Rectal smooth muscle tissue (tissue), 1 donor: ENCODE measurements at regions not wholly inside any gene's neighbourhood (a gene's known extent, or its start where the extent isn't known, plus 50 kb on each side); places are given as distances from the start of the nearest gene placed in this dataset.
"Not testable (repeated sequence)": the region's sequence is repeated elsewhere in the genome, so short reads cannot be mapped to it uniquely, and the experiment has no call there.

Source experiments
- H3K27ac ChIP-seq: one replicate; pipeline ENCODE4 v1.7.0; 2013; ENCODE audit warnings: low read depth, low read length, inconsistent platforms
- H3K27me3 ChIP-seq: one replicate; pipeline ENCODE4 v1.7.0; 2013; ENCODE audit warnings: low read length; ENCODE audit not compliant: control insufficient read depth, insufficient read depth
- H3K36me3 ChIP-seq: one replicate; pipeline ENCODE4 v1.7.0; 2013; ENCODE audit warnings: low read length; ENCODE audit not compliant: control insufficient read depth, insufficient read depth
- H3K4me1 ChIP-seq: one replicate; pipeline ENCODE4 v1.7.0; 2013; ENCODE audit warnings: low read length; ENCODE audit not compliant: control insufficient read depth, insufficient read depth
- H3K4me3 ChIP-seq: one replicate; pipeline ENCODE4 v1.7.0; 2013; ENCODE audit warnings: low read length
- H3K9ac ChIP-seq: one replicate; pipeline ENCODE4 v1.7.0; 2013; ENCODE audit warnings: low read length

DNA sequence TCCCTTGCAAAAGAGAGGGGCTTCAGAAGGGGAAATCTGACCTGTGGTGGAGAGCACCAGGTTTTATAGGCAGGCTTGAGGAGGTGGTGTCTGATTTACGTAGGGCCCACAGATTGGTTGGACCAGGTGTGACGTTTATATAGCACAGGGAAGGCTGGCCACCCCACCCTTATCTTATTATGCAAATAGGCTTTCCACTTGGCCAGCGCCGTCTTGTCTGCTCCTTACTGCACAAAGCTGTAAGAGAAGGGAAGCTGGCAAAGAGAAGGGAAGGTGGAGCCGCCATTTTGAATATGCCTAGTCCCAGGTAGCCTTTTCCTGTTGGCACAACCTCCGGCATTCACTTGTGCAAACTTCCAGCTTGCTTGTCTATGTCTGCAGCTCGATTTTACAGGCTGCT, 221.4 kb downstream of the GATA3 start:
- no peaks in the 10 kb centered on the region for H3K36me3 ChIP-seq
- no peak overlapping the region for H3K4me3 ChIP-seq
- no peaks in the 10 kb centered on the region for H3K27me3 ChIP-seq
- H3K27ac ChIP-seq: no peak overlapping the region
- no peak overlapping the region for H3K9ac ChIP-seq
- no peaks in the 10 kb centered on the region for H3K4me1 ChIP-seq

DNA sequence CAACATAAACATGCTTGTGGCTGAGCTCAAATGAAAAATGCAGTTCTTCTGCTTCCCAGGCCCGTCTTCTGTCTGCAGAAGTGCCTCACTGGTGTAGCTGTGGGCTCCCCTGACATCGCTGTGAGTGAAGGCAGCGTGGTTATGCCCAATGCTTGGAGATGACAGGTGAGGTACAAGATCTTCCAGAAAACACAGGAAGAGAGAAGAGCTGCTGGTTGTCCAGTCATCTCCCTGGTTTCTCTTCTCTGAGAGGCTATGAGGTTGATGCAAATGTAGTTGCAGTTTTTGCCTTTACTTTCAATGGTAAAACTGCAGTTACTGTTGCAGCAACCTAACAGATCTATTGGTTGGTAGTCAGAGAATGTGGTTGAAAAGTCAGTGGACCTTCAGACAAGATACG, 223.6 kb downstream of the GATA3 start:
- Histone ChIP-seq H3K27me3 (no peaks in the 10 kb centered on the region), H3K4me1 (no peaks in the 10 kb centered on the region), H3K36me3 (no peaks in the 10 kb centered on the region), H3K4me3 (no peak overlapping the region), H3K27ac (no peak overlapping the region), H3K9ac (no peak overlapping the region)

DNA sequence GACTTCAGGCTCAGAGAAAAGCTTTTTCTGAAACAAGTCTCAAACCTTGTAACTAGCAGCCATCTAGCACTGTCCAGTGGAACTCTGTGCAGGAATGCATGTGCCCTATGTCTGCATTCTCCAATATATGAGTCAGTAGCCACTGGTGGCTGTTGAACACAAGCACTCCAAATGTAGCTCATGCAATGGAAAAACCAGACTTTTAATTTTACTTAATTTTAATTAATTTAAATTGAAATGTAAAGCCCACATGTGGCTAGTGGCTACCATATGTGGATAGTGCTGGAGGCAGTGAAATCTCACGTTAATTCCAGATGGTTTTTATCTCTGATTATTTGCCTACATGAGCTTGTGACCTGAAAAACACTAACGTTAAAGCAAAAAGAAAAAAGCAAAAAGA, 225.1 kb downstream of the GATA3 start:
- Histone ChIP-seq H3K4me1 (no peaks in the 10 kb centered on the region), H3K4me3 (no peak overlapping the region), H3K36me3 (no peaks in the 10 kb centered on the region), H3K27me3 (no peaks in the 10 kb centered on the region), H3K27ac (no peak overlapping the region), H3K9ac (no peak overlapping the region)

GRCh38 chr10:8280946-8281345, 226.5 kb downstream of the GATA3 start:
- no peaks in the 10 kb centered on the region for H3K4me1 ChIP-seq
- H3K27ac ChIP-seq: no peak overlapping the region
- no peaks in the 10 kb centered on the region for H3K36me3 ChIP-seq
- H3K9ac ChIP-seq: no peak overlapping the region
- H3K4me3 ChIP-seq: no peak overlapping the region
- H3K27me3 ChIP-seq: no peaks in the 10 kb centered on the region

GRCh38 chr10:8282340-8282739, 227.9 kb downstream of the GATA3 start:
- Histone ChIP-seq H3K27ac (no peak overlapping the region), H3K4me1 (no peaks in the 10 kb centered on the region), H3K9ac (no peak overlapping the region), H3K27me3 (no peaks in the 10 kb centered on the region), H3K36me3 (no peaks in the 10 kb centered on the region), H3K4me3 (no peak overlapping the region)

DNA sequence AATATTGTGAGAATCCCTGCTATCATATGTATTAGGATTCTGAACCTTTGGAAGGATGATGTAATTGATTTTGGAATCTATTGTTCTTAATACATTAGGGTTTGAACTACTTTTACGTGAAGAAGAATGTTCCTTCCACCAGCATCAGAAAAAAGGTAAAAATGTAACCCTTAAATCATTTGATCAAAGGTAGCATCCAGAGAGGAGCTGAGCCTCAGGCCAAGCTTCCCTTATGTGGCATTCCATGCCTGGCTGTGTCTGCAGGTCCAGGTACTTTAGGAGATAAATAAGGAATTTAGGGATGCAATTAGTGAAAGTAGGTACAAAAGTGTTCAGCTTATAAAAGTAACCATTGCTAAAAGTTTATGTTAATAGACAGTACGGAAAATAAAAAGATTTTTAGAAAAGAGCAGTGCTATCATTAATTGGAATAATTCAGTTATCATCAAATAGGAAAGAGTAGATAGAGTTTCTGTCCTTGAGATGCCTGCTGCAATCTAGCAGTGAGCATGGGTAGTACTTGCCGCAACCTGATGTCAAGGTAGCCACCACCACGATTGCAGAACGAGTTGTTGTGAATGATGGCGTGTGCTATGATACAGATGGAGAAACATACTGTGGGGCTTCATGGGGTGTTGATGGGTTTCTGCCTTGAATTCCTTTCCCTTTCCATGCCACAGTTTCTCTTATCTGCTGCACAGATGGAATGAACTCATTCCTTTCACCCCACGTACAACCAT, 228.8 kb downstream of the GATA3 start:
- no peaks in the 10 kb centered on the region for H3K27me3 ChIP-seq
- H3K4me3 ChIP-seq: no peak overlapping the region
- no peaks in the 10 kb centered on the region for H3K4me1 ChIP-seq
- H3K9ac ChIP-seq: no peak overlapping the region
- no peak overlapping the region for H3K27ac ChIP-seq
- H3K36me3 ChIP-seq: no peaks in the 10 kb centered on the region

DNA sequence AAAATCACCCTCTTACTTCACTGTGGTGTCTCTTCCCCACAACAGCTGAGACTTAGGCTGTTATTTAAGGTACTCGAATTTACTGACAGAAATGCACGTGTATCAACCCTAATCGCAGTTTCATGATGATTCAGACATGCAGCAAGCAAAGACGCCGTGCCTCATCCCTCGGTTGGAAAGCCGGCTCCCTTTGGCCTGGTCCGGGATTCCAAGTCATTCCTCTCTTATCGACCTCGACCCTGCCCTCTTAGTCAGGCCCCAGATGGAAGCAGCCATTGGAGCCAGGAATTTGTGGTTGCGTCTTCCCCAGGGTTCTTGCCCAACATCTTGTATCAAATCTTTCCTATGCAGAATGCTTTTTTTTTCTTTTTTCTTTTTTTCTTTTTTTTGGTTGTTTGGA, 229.5 kb downstream of the GATA3 start:
- no peak overlapping the region for H3K9ac ChIP-seq
- H3K4me1 ChIP-seq: no peaks in the 10 kb centered on the region
- H3K27me3 ChIP-seq: no peaks in the 10 kb centered on the region
- no peak overlapping the region for H3K4me3 ChIP-seq
- no peaks in the 10 kb centered on the region for H3K36me3 ChIP-seq
- no peak overlapping the region for H3K27ac ChIP-seq

DNA sequence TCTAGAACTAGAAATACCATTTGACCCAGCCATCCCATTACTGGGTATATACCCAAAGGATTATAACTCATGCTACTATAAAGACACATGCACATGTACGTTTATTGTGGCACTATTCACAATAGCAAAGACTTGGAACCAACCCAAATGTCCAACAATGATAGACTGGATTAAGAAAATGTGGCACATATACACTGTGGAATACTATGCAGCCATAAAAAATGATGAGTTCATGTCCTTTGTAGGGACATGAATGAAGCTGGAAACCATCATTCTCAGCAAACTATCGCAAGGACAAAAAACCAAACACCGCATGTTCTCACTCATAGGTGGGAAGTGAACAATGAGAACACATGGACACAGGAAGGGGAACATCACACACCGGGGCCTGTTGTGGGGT, 231.5 kb downstream of the GATA3 start:
- not testable (repeated sequence) for H3K27ac ChIP-seq, H3K4me3 ChIP-seq, H3K9ac ChIP-seq

GRCh38 chr10:8288600-8288999, 234.1 kb downstream of the GATA3 start:
- Histone ChIP-seq H3K27ac (no peak overlapping the region), H3K4me1 (no peaks in the 10 kb centered on the region), H3K27me3 (no peaks in the 10 kb centered on the region)

More for the DNA sequence above, 231.5 kb downstream of the GATA3 start:
- H3K27me3 ChIP-seq, H3K36me3 ChIP-seq, H3K4me1 ChIP-seq: not testable (repeated sequence)

DNA sequence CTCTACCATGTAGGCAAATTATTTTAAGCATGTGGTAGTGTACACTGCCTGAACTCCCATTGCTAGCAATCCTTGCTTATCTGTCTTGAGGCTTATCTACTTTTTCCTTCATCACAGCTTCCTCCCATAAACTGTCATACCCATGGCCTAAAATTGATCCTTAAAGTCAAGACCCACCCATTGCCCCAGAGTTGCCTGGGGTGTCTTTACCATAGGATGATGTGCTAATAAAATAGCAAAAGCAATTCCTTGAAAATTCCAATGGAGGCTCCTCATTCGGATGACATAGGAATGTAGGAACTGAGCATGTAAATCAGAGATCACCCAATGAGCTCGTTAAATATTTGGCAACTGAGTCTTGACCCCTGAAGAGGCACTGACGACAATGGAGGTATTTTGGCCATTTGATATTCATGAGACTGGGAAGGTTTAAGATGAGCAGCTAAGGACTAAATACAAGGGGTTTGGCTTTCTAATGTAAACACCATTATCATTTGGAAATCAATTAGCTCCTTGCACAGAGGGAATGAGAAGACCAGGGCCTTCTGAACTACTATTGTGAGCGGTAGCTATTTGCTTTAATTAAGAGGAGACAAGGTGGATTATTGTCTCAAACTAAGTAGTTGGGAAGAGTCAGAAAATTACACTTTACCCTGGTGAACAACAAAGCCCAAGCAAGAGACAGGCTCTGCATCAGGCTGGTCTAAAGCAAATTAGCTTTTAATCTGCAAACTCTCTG, 234.9 kb downstream of the GATA3 start:
- Histone ChIP-seq H3K9ac (no peak overlapping the region), H3K27ac (no peak overlapping the region), H3K4me1 (no peaks in the 10 kb centered on the region), H3K4me3 (no peak overlapping the region), H3K36me3 (no peaks in the 10 kb centered on the region), H3K27me3 (no peaks in the 10 kb centered on the region)

More at GRCh38 chr10:8288600-8288999, 234.1 kb downstream of the GATA3 start:
- no peak overlapping the region for H3K9ac ChIP-seq
- H3K36me3 ChIP-seq: no peaks in the 10 kb centered on the region
- H3K4me3 ChIP-seq: no peak overlapping the region

- Histone ChIP-seq H3K4me3 (no peak overlapping the region), H3K27ac (no peak overlapping the region), H3K27me3 (peaks cover 4% of the 10 kb centered on the region), H3K36me3 (no peaks in the 10 kb centered on the region), H3K9ac (no peak overlapping the region), H3K4me1 (no peaks in the 10 kb centered on the region)
Measured at GRCh38 chr10:8294779-8295178, 240.3 kb downstream of the GATA3 start.

DNA sequence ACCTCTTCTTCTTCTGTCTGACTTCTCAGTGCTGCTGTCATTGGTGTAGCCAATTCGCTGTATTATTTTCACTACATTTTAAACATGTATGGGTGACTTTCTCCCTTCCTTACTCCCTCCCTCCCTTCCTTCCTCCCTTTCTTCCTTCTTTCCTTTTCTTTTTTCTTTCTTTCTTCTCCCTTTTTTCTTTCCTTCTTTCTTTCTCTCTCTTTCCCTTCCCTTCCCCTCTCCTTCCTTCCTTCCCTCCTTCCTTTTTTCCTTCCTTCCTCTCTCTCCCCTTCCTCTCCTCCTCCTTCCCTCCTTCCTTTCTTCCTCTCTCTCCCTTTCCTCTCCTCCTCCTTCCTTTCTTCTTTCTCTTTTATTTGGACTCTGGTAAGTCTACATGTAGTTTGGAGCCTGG, 240.8 kb downstream of the GATA3 start:
- Histone ChIP-seq H3K27me3 (peaks cover 4% of the 10 kb centered on the region), H3K4me1 (no peaks in the 10 kb centered on the region), H3K9ac (no peak overlapping the region), H3K36me3 (no peaks in the 10 kb centered on the region), H3K27ac (no peak overlapping the region), H3K4me3 (no peak overlapping the region)
